Memory B cell (primary cell): ENCODE measurements at regions not wholly inside any gene's neighbourhood (a gene's known extent, or its start where the extent isn't known, plus 50 kb on each side); places are given as distances from the start of the nearest gene placed in this dataset.
"Not testable (repeated sequence)": the region's sequence is repeated elsewhere in the genome, so short reads cannot be mapped to it uniquely, and the experiment has no call there.

ENCODE experiments used
- ATAC-seq: fragments of 150-1000 bp; cut with Tn5 transposase; 2 replicates; pipeline ENCODE4 v1.10.0; 2021; ENCODE audit warnings: low read depth, mild to moderate bottlenecking, moderate library complexity
- DNase-seq, 2 donors: peaks; one replicate each; pipeline ENCODE4 v3.0.0; 2022; ENCODE audit warnings: low spot score in 2 of 2
- H3K27ac Mint-ChIP-seq: one replicate; pipeline ENCODE4 v1.8.0; 2022; ENCODE audit warnings: mild to moderate bottlenecking, moderate library complexity, mixed read lengths
- H3K27me3 Mint-ChIP-seq: one replicate; pipeline ENCODE4 v1.8.0; 2022; ENCODE audit warnings: mixed read lengths
- H3K36me3 Mint-ChIP-seq: one replicate; pipeline ENCODE4 v1.8.0; 2022; ENCODE audit warnings: mild to moderate bottlenecking, mixed read lengths
- H3K4me1 Mint-ChIP-seq: one replicate; pipeline ENCODE4 v1.8.0; 2022; ENCODE audit warnings: mixed read lengths
- H3K4me3 Mint-ChIP-seq: one replicate; pipeline ENCODE4 v1.8.0; 2022; ENCODE audit warnings: mild to moderate bottlenecking, moderate library complexity, mixed read lengths
- H3K9me3 Mint-ChIP-seq: one replicate; pipeline ENCODE4 v1.8.0; 2022; ENCODE audit warnings: mixed read lengths

DNA sequence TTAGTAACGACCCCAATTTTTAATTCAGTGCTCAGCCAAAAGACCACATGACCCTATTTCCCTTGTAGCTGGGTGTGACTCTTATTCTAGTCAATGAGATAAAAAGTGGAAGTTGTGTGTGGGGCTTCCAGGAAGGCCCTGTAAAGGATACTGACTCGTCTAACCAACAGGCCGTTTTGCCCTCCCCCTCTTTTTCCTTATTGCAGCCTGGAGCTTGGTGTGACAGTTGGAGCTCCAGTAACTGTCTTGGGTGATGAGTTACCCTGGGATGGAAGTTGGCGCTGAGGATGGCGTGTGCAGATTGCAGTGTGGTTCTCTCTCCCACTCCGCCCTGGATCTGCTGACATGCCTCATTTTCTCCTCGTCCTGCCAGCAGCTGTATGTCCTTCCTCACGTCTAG, 209.3 kb upstream of the PROK2 start:
- no peak for DNase-seq
- peaks cover 11% of the 10 kb centered on the region for H3K27me3 Mint-ChIP-seq
- H3K4me1 Mint-ChIP-seq: no peaks in the 10 kb centered on the region

GRCh38 chr3:71991681-71992080, 206.7 kb upstream of the PROK2 start:
- DNase-seq (no peak), ATAC-seq (no peak)
- H3K4me1 Mint-ChIP-seq: peaks cover 6% of the 10 kb centered on the region
- peaks cover 11% of the 10 kb centered on the region for H3K27me3 Mint-ChIP-seq
- H3K36me3 Mint-ChIP-seq: peaks cover 2% of the 10 kb centered on the region
- peaks cover 4% of the 10 kb centered on the region for H3K9me3 Mint-ChIP-seq
- H3K27ac Mint-ChIP-seq: no peak overlapping the region
- no peak overlapping the region for H3K4me3 Mint-ChIP-seq

More for the DNA sequence above, 209.3 kb upstream of the PROK2 start:
- Mint-ChIP-seq H3K4me3 (no peak overlapping the region), H3K9me3 (peaks cover 3% of the 10 kb centered on the region), H3K27ac (no peak overlapping the region), H3K36me3 (peaks cover 2% of the 10 kb centered on the region)
- no peak for ATAC-seq

GRCh38 chr3:71991046-71991445, 206.1 kb upstream of the PROK2 start:
- peaks cover 4% of the 10 kb centered on the region for H3K9me3 Mint-ChIP-seq
- DNase-seq (no peak), ATAC-seq (no peak)
- peaks cover 11% of the 10 kb centered on the region for H3K27me3 Mint-ChIP-seq
- peaks cover 6% of the 10 kb centered on the region for H3K4me1 Mint-ChIP-seq
- H3K27ac Mint-ChIP-seq: no peak overlapping the region
- peaks cover 2% of the 10 kb centered on the region for H3K36me3 Mint-ChIP-seq
- no peak overlapping the region for H3K4me3 Mint-ChIP-seq

DNA sequence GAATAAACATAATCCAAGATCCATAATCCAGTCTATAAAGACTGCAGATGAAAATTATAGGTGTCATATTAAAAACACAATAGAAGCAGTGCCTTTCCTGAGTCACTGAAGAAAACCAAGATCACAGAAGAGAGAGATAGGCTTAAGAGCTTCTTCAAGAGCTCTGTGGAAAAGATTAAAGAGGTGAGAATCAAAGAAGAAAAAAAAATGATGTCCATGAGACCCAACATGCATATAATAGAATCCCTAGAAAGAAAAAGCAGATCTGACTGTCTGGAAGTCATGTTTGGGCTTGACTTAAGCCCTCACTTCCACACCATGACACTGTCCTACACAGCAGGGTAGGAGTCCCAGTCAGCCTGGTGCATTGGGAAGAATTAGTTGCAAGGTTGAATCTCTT, 205.6 kb upstream of the PROK2 start:
- Mint-ChIP-seq H3K9me3 (peaks cover 4% of the 10 kb centered on the region), H3K4me3 (no peak overlapping the region), H3K27ac (no peak overlapping the region), H3K4me1 (peaks cover 6% of the 10 kb centered on the region), H3K36me3 (peaks cover 2% of the 10 kb centered on the region), H3K27me3 (peaks cover 11% of the 10 kb centered on the region)
- DNase-seq: no peak
- ATAC-seq: no peak

DNA sequence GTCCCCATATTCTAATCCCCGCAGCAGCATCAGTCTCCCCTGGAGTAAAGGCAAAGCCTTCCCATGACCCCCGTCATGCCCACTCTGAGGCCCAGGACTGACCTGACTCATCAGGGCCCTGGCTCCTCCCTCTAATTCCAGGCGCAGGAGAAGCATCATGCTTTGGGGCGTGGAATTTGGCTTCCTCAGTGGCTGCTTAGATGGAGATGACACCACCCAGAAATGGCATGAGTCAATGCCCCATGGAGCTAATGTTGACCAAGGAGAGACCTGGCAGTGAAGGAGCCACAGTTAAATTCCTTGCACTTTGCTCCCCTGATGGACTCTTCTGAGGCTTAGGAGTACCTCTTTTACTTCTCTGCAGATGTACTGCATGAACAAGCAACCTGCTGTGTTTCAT, 204.2 kb upstream of the PROK2 start:
- Mint-ChIP-seq H3K27ac (no peak overlapping the region), H3K9me3 (peaks cover 4% of the 10 kb centered on the region), H3K4me3 (no peak overlapping the region), H3K4me1 (peaks cover 13% of the 10 kb centered on the region), H3K36me3 (peaks cover 2% of the 10 kb centered on the region), H3K27me3 (peaks cover 8% of the 10 kb centered on the region)
- no peak for DNase-seq
- ATAC-seq: no peak

GRCh38 chr3:71987828-71988227, 202.9 kb upstream of the PROK2 start:
- Mint-ChIP-seq H3K9me3 (peaks cover 4% of the 10 kb centered on the region), H3K27me3 (peaks cover 4% of the 10 kb centered on the region), H3K4me1 (peaks cover 13% of the 10 kb centered on the region), H3K4me3 (no peak overlapping the region), H3K36me3 (no peaks in the 10 kb centered on the region), H3K27ac (no peak overlapping the region)
- DNase-seq: no peak
- ATAC-seq: no peak

- ATAC-seq (no peak), DNase-seq (no peak)
- H3K27ac Mint-ChIP-seq: no peak overlapping the region
- peaks cover 4% of the 10 kb centered on the region for H3K9me3 Mint-ChIP-seq
- peaks cover 17% of the 10 kb centered on the region for H3K4me1 Mint-ChIP-seq
- H3K36me3 Mint-ChIP-seq: no peaks in the 10 kb centered on the region
- no peak overlapping the region for H3K4me3 Mint-ChIP-seq
- peaks cover 9% of the 10 kb centered on the region for H3K27me3 Mint-ChIP-seq
Measured at GRCh38 chr3:71987089-71987735, 202.3 kb upstream of the PROK2 start.

DNA sequence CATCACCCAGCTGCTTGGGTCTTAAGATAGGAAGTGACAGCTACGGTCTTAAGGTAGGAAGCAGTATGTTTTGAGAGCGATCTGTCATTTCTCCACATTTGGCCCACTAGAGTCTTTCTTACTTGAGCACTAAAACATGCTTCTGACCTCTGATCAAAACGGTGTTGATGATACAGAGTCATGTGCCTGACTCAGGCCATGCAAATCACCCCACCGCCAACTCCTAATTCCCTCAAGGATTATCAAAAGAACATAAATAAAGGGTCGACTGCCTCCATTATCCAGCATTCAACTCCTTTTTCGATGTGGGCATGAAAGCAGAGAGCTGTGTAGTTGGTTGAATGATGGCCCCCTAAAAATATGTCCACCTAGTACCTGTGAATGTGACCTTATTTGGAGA, 201.7 kb upstream of the PROK2 start:
- no peaks in the 10 kb centered on the region for H3K36me3 Mint-ChIP-seq
- no peak for DNase-seq
- no peak for ATAC-seq
- H3K27me3 Mint-ChIP-seq: peaks cover 10% of the 10 kb centered on the region
- no peak overlapping the region for H3K27ac Mint-ChIP-seq
- H3K4me3 Mint-ChIP-seq: no peak overlapping the region
- H3K9me3 Mint-ChIP-seq: peaks cover 4% of the 10 kb centered on the region
- H3K4me1 Mint-ChIP-seq: peaks cover 19% of the 10 kb centered on the region

DNA sequence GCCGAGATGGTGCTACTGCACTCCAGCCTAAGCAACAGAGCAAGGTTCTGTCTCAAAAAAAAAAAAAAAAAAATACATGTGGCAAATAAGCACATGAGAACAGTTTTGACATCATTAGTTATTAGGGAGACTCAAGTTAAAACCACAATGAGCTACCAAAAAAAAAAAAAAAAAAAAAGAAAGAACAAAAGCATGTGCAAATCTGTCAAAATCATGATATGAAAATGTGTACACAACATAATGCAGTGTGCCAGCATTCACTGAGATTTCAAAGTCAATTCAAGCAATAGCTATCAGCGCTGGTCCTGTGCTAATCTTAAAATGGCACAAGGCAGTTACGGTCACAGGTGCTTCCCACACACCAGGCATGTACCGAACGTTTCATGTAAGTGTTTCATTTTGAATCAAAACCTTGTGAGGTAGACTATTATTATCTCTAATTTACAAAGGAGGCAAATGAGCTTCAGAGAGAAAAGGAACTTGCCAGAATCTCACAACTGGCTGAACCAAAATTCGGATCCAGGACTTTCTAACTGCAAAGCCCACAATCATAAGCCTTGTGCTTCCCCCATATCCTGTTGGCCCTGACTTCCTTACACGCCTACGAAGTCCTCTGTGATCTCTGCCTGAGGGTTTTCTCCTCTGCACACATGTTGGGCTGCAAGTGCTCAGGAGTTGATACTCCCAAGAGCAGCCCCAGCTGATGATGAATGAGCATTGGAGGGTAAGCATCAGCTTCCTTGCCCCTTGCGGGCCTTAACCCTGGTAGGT, 200.1 kb upstream of the PROK2 start:
- peaks cover 1% of the 10 kb centered on the region for H3K9me3 Mint-ChIP-seq
- no peaks in the 10 kb centered on the region for H3K36me3 Mint-ChIP-seq
- no peak overlapping the region for H3K4me3 Mint-ChIP-seq
- H3K27ac Mint-ChIP-seq: no peak overlapping the region
- ATAC-seq (peak; percentile 71), DNase-seq (no peak)
- peaks cover 19% of the 10 kb centered on the region for H3K4me1 Mint-ChIP-seq
- peaks cover 18% of the 10 kb centered on the region for H3K27me3 Mint-ChIP-seq

DNA sequence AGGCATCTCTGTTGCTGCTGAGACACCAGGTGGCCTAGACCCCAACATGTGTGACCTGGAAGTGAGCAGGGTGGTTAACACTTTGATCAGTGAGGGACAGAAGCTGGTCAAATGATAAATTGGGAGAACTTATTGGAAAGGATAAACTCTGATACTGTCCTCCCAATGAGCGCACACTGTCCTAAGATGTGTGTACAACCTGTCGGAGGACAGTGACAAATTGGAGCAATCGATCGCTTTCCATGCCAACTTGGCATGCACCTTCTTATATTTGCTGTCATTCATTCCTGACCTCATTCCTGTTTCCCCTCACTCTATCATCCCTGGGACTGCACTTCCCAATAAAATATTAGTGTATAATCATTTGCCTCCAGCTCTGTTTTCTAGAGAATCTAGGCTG, 198.7 kb upstream of the PROK2 start:
- Mint-ChIP-seq H3K4me3 (no peak overlapping the region), H3K27ac (no peak overlapping the region), H3K36me3 (no peaks in the 10 kb centered on the region), H3K9me3 (peaks cover 1% of the 10 kb centered on the region), H3K27me3 (peaks cover 24% of the 10 kb centered on the region), H3K4me1 (peaks cover 20% of the 10 kb centered on the region)
- ATAC-seq (no peak), DNase-seq (no peak)

DNA sequence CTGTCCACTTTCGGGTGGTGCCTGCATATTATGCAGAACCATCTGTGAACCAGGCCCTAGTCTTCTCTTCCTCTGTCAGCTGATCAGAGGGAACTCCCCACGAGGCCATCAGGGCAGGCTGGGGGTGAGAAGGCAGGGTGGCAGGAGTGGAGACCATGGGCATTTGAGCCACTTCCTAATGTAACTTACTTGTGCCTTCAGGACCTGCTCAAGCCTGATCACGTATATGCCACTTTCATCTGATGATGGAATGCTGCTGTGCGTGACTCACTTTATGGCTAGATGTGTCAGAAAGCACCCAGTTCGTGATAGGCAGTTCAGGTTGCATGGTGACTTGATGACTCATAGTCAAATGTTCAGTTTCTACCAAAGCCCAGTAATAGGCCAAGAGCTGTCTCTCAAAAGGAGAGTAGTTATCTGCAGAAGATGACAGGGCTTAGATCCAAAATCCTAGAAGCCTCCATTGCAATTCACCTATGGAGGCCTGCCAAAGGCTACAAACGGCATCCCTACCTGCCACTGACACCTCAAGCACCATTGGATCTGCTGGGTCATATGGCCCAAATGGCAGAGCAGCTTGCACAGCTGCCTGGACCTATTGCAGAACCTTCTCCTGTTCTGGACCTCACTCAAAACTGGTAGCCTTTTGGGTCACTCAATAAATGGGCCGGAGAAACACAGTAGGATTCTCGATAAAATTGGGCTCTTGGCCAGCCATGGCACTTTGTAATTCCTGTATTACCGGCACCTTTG, 197.7 kb upstream of the PROK2 start:
- H3K4me3 Mint-ChIP-seq, H3K36me3 Mint-ChIP-seq, DNase-seq, H3K27ac Mint-ChIP-seq, H3K9me3 Mint-ChIP-seq, ATAC-seq: not testable (repeated sequence)
- Mint-ChIP-seq H3K27me3 (peaks cover 27% of the 10 kb centered on the region), H3K4me1 (peaks cover 22% of the 10 kb centered on the region)

DNA sequence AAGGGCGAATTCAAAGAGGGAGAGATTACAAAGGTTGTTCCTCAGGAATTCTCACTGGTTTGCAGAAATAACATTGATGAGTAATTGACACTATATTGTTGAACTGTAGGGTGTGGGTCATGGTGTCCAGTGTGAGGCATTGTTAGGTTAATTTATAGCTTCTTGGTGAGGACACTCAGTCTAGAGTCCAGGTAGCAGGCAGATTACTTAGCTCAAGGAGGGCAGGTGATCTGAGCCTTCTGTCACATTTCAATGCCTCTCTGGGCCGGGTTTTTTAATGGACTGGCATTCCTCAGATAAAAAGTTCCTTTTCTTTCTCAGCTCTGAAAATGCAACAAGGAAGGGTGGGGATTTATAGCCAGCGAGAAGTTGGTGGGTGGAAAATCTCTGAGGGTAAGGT, 194.2 kb upstream of the PROK2 start:
- H3K9me3 Mint-ChIP-seq: no peaks in the 10 kb centered on the region
- no peak overlapping the region for H3K4me3 Mint-ChIP-seq
- no peaks in the 10 kb centered on the region for H3K36me3 Mint-ChIP-seq
- peaks cover 14% of the 10 kb centered on the region for H3K4me1 Mint-ChIP-seq
- no peak for DNase-seq
- H3K27me3 Mint-ChIP-seq: peaks cover 37% of the 10 kb centered on the region
- no peak overlapping the region for H3K27ac Mint-ChIP-seq
- ATAC-seq: no peak

GRCh38 chr3:71978150-71978721, 193.3 kb upstream of the PROK2 start:
- H3K36me3 Mint-ChIP-seq: no peaks in the 10 kb centered on the region
- H3K27ac Mint-ChIP-seq: no peak overlapping the region
- H3K27me3 Mint-ChIP-seq: peaks cover 34% of the 10 kb centered on the region
- ATAC-seq (peak; percentile 41), DNase-seq (no peak)
- peaks cover 14% of the 10 kb centered on the region for H3K4me1 Mint-ChIP-seq
- H3K9me3 Mint-ChIP-seq: no peaks in the 10 kb centered on the region
- peak overlapping the region; percentile 37 for H3K4me3 Mint-ChIP-seq

DNA sequence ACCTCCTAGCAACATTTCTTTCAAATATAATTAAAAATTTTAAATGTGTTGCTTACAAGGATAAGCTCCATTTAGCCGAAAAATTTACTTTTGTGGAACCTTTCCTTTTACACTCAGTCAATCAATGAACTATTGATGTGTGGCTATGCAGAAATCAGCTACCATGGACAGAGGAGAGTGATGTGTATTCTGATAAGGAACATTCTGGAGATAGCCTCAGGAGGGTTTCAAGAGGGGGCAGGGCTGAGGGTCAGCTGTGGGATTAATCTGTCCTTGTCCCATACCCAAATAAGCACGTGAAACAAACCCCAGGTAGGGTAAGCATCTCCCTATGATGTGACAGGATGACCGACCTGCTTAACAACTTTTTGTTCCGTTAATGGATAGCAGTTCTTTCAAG, 192.6 kb upstream of the PROK2 start:
- no peak for DNase-seq
- Mint-ChIP-seq H3K4me1 (peaks cover 13% of the 10 kb centered on the region), H3K27ac (no peak overlapping the region), H3K27me3 (peaks cover 33% of the 10 kb centered on the region), H3K36me3 (no peaks in the 10 kb centered on the region), H3K4me3 (no peak overlapping the region), H3K9me3 (no peaks in the 10 kb centered on the region)
- no peak for ATAC-seq
